ENCODE measurements at regions not wholly inside any gene's neighbourhood (a gene's known extent, or its start where the extent isn't known, plus 50 kb on each side); places are given as distances from the start of the nearest gene placed in this dataset.

- ChIA-PET CTCF (no interaction called here), POLR2A (no interaction called here)
- H3K4me1 ChIP-seq, result no peaks in the 10 kb centered on the region
- DNase-seq (ENCODE audit: low read depth in 1 of 2, low spot score in 1 of 2), result no peak
- no peak overlapping the region for H3K4me3 ChIP-seq
- FAIRE-seq, result no peak
- TF ChIP-seq HES2 (IDR thresholded peaks at IDR 0.05), result no peak
- TF ChIP-seq SREBF2 (IDR thresholded peaks at IDR 0.05), result no peak
- TF ChIP-seq CBX2 (IDR thresholded peaks at IDR 0.05; ENCODE audit: borderline replicate concordance, low read depth), result no peak
- no peak for TF ChIP-seq RCOR1 (IDR thresholded peaks at IDR 0.05; ENCODE audit: low read depth, low read length)
- no peak for TF ChIP-seq EHMT2 (IDR thresholded peaks at IDR 0.05; ENCODE audit: low read depth)
- no peak for TF ChIP-seq ZC3H11A (IDR thresholded peaks at IDR 0.05)
- TF ChIP-seq HDAC2 (IDR thresholded peaks at IDR 0.05), result no peak
- TF ChIP-seq E2F6 (IDR thresholded peaks at IDR 0.05; ENCODE audit: borderline replicate concordance, low read depth), result no peak
- H3K27ac ChIP-seq, result no peak overlapping the region
- no peaks in the 10 kb centered on the region for H3K9me3 ChIP-seq
- no peak overlapping the region for H3K4me2 ChIP-seq
- 24% methylated on average over 10 of the region's 10 CpGs for WGBS (ENCODE audit: missing lambda C conversion rate)
- ATAC-seq, result no peak
Observed at GRCh38 chr12:24551163-24551786, 397.6 kb downstream of the BCAT1 start.

GRCh38 chr12:24550609-24551008 lies 398.3 kb downstream of the BCAT1 start:
- ChIA-PET CTCF (no interaction called here), POLR2A (no interaction called here)
- TF ChIP-seq PHF8 (IDR thresholded peaks at IDR 0.05; ENCODE audit: borderline replicate concordance, low read depth) (no peak), HMGXB4 (CRISPR knock-in tag; IDR thresholded peaks at IDR 0.05; ENCODE audit: borderline replicate concordance) (no peak), HOXA7 (CRISPR knock-in tag; IDR thresholded peaks at IDR 0.05) (no peak), HDAC2 (IDR thresholded peaks at IDR 0.05) (no peak), CBX8 (IDR thresholded peaks at IDR 0.05) (no peak), RFX5 (IDR thresholded peaks at IDR 0.05) (no peak), FOSB (CRISPR knock-in tag; IDR thresholded peaks at IDR 0.05) (no peak), RARB (CRISPR knock-in tag; IDR thresholded peaks at IDR 0.05) (no peak), SREBF2 (IDR thresholded peaks at IDR 0.05) (no peak), GATA3 (IDR thresholded peaks at IDR 0.05; ENCODE audit: borderline replicate concordance) (no peak)
- Histone ChIP-seq H3K27ac (no peak overlapping the region), H3K4me3 (no peak overlapping the region), H3K4me1 (no peaks in the 10 kb centered on the region), H3K4me2 (no peak overlapping the region), H3K9me3 (no peaks in the 10 kb centered on the region)
- DNase-seq (ENCODE audit: low read depth in 1 of 2, low spot score in 1 of 2) (no peak), FAIRE-seq (no peak), ATAC-seq (no peak)
- WGBS (ENCODE audit: missing lambda C conversion rate), result 10% methylated on average over 1 of the region's 1 CpG

GRCh38 chr12:24546661-24547060 lies 402.2 kb downstream of the BCAT1 start:
- Histone ChIP-seq H3K4me2 (no peak overlapping the region), H3K4me1 (no peaks in the 10 kb centered on the region), H3K4me3 (no peak overlapping the region), H3K9me3 (no peaks in the 10 kb centered on the region), H3K27ac (no peak overlapping the region)
- FAIRE-seq, result no peak
- DNase-seq (ENCODE audit: low read depth in 1 of 2, low spot score in 1 of 2), result no peak
- ChIA-PET CTCF (no interaction called here), POLR2A (no interaction called here)
- 40% methylated on average over 2 of the region's 2 CpGs for WGBS (ENCODE audit: missing lambda C conversion rate)
- TF ChIP-seq EHF (CRISPR knock-in tag; IDR thresholded peaks at IDR 0.05) (no peak), USF2 (IDR thresholded peaks at IDR 0.05) (no peak), TP53 (CRISPR knock-in tag; IDR thresholded peaks at IDR 0.05) (no peak), NFE2L2 (conservative IDR thresholded peaks at IDR 0.05; ENCODE audit: low read length) (no peak), ELK1 (IDR thresholded peaks at IDR 0.05; ENCODE audit: low read depth, low read length) (no peak), GATA3 (IDR thresholded peaks at IDR 0.05; ENCODE audit: borderline replicate concordance) (no peak), JUNB (IDR thresholded peaks at IDR 0.05) (no peak), RFX5 (IDR thresholded peaks at IDR 0.05) (no peak), ESRRA (IDR thresholded peaks at IDR 0.05; ENCODE audit: borderline replicate concordance, low read length) (no peak), EHMT2 (IDR thresholded peaks at IDR 0.05; ENCODE audit: low read depth) (no peak), CEBPB (IDR thresholded peaks at IDR 0.05) (no peak), NPAS2 (CRISPR knock-in tag; IDR thresholded peaks at IDR 0.05; ENCODE audit: borderline replicate concordance) (no peak), BHLHE40 (IDR thresholded peaks at IDR 0.05; ENCODE audit: low read depth, low read length) (no peak), HMGXB4 (CRISPR knock-in tag; IDR thresholded peaks at IDR 0.05; ENCODE audit: borderline replicate concordance) (no peak), HES2 (IDR thresholded peaks at IDR 0.05) (no peak)
- ATAC-seq, result no peak
